BJ (cell line): ENCODE measurements at regions not wholly inside any gene's neighbourhood (a gene's known extent, or its start where the extent isn't known, plus 50 kb on each side); places are given as distances from the start of the nearest gene placed in this dataset.

Experiments used
- CTCF ChIA-PET: fragments of 350-600 bp; formaldehyde crosslinking; extraction: SDS; loops from one replicate; lab custom pipeline; 2021; ENCODE audit warnings: antibody characterized with exemption, inconsistent platforms; lab: Yijun Ruan, JAX
- POLR2A ChIA-PET: fragments of 300-600 bp; sonication (Branson Sonifier 250); formaldehyde crosslinking; extraction: SDS; loops from one replicate; lab custom pipeline; 2021; ENCODE audit warnings: antibody characterized with exemption; lab: Charles Lee
- DNase-seq: peaks from one replicate; pipeline ENCODE4 v3.0.0-alpha.2; 2011; ENCODE audit warnings: low read depth
- H3K27me3 ChIP-seq: 2 replicates; pipeline ENCODE4 v1.6.0; 2011; ENCODE audit warnings: low read length; ENCODE audit not compliant: control insufficient read depth, insufficient read depth
- H3K36me3 ChIP-seq: 2 replicates; pipeline ENCODE4 v1.5.1; 2011; ENCODE audit warnings: low read length; ENCODE audit not compliant: control insufficient read depth, insufficient read depth
- H3K4me3 ChIP-seq: 2 replicates; pipeline ENCODE4 v1.5.1; 2011; ENCODE audit warnings: low read depth, mild to moderate bottlenecking, control low read depth, low read length
- TF ChIP-seq, protein P1 (sequence below): IDR thresholded peaks from 2 replicates; pipeline ENCODE4 v1.5.1; 2011; ENCODE audit warnings: low read depth, mild to moderate bottlenecking, control low read depth, inconsistent platforms, low read length, moderate library complexity; ENCODE audit not compliant: insufficient read depth

DNA sequence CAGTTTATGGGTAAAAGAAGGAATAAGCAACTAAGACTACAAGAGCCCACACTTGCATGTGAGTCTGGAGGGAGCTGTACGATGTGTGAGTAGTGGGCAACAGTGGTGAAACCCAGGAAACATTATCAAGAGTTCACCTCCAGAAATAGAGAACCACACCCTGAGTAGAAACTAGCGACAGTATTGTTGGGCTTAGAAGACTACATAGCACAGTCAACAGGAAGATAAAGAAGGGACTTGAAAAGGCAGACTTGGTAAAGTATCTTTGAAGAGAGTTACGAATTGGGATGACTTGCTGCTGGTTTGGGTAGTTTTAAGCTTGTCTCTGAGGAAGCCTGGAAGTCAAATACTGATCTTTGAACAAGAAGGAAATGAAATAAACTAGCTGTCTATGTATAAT is 223.2 kb upstream of the GNAI1 start:
- CTCF ChIA-PET: interaction anchor here (0.7 kb wide), 1 partner anchor 134 kb away, joined by 3 read pairs; no protein-coding TSS in a partner anchor
- Histone ChIP-seq H3K27me3 (no peaks in the 10 kb centered on the region), H3K36me3 (no peaks in the 10 kb centered on the region), H3K4me3 (no peak overlapping the region)
- DNase-seq: no peak
- TF ChIP-seq, protein P1, sequence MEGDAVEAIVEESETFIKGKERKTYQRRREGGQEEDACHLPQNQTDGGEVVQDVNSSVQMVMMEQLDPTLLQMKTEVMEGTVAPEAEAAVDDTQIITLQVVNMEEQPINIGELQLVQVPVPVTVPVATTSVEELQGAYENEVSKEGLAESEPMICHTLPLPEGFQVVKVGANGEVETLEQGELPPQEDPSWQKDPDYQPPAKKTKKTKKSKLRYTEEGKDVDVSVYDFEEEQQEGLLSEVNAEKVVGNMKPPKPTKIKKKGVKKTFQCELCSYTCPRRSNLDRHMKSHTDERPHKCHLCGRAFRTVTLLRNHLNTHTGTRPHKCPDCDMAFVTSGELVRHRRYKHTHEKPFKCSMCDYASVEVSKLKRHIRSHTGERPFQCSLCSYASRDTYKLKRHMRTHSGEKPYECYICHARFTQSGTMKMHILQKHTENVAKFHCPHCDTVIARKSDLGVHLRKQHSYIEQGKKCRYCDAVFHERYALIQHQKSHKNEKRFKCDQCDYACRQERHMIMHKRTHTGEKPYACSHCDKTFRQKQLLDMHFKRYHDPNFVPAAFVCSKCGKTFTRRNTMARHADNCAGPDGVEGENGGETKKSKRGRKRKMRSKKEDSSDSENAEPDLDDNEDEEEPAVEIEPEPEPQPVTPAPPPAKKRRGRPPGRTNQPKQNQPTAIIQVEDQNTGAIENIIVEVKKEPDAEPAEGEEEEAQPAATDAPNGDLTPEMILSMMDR: no peak
- POLR2A ChIA-PET: no interaction called here

DNA sequence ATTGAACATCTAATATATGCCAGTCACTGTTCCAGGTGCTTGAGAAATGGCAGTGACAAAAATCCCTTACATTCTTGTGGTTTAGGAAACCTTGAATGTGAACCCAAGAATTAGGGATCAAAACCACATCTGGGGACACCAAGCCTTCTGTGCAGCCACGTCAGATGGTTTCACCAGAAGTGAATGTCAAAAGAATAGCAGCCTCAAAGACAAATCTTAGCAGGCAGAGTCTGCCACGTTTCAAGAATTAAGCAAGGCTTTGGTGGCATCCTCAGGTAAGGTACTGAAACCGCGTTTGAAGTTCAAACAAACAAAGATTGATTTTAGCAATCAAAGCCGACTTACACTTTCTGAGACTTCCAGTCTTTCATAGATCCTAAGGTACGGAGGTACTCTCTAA is 225.5 kb upstream of the GNAI1 start:
- Histone ChIP-seq H3K36me3 (no peaks in the 10 kb centered on the region), H3K27me3 (no peaks in the 10 kb centered on the region), H3K4me3 (no peak overlapping the region)
- ChIA-PET POLR2A (no interaction called here), CTCF (no interaction called here)
- TF ChIP-seq, protein P1: no peak
- no peak for DNase-seq

DNA sequence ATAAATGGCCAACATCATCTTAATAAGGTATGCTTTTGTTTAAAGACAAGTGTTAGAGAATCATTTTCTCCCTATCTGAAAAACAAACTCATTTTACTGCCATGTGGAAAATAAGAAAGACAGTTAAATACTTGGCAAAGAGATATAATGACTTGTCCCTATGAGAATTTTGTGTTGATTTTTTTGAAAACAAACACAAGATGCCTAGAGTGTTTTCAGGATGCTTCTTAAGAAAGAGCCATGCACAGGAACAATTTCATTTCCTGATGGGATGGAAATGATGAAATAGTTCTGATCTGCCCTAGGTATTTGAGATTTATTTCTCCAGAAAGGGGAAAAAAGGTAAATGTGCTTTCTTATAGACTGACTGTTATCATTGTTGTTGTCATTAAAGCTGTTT is 237.5 kb upstream of the GNAI1 start:
- Histone ChIP-seq H3K27me3 (no peaks in the 10 kb centered on the region), H3K36me3 (no peaks in the 10 kb centered on the region), H3K4me3 (no peak overlapping the region)
- DNase-seq: no peak
- TF ChIP-seq, protein P1: no peak
- ChIA-PET CTCF (no interaction called here), POLR2A (no interaction called here)

DNA sequence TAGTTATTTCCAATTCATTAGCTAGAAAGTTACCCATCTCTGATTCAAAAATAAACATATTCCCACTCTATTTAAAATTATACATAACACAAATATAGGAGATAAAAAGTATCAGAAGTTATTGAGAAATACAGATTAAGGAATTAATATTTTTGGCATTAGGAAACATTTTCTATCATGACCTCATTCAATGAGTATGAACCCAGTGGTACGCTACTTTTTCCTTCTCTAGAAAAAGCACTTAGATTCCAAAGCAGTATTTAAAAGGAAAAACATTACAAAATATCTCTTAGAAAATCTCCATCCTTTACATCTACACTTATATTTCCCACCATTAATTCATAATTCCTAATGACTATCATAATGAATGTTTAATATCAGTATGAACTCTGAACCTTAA is 240.6 kb upstream of the GNAI1 start:
- ChIA-PET POLR2A (no interaction called here), CTCF (no interaction called here)
- Histone ChIP-seq H3K36me3 (no peaks in the 10 kb centered on the region), H3K4me3 (no peak overlapping the region), H3K27me3 (no peaks in the 10 kb centered on the region)
- TF ChIP-seq, protein P1: no peak
- no peak for DNase-seq

DNA sequence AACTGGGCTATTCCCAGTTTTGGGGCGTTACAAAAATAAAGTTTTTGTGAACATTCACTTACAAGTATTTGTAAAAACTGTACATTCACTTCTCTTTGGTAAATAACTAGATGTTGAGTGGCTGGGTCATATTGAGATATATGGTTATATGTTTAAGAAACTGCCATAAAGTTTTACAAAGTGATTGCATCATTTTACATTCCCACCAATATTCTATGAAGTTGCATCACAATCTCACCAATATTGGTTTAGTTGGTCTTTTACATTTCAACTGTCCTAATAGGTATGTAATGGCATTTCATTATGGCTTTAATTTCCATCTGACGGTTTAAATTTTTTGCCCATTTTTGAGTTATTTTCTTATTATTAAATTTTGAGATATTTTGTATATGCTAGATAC is 251.7 kb upstream of the GNAI1 start:
- TF ChIP-seq, protein P1: no peak
- H3K27me3 ChIP-seq: no peaks in the 10 kb centered on the region
- POLR2A ChIA-PET: no interaction called here
- no peaks in the 10 kb centered on the region for H3K36me3 ChIP-seq
- CTCF ChIA-PET: no interaction called here
- H3K4me3 ChIP-seq: no peak overlapping the region
- no peak for DNase-seq
